ENCODE measurements at regions not wholly inside any gene's neighbourhood (a gene's known extent, or its start where the extent isn't known, plus 50 kb on each side); places are given as distances from the start of the nearest gene placed in this dataset.

GRCh38 chr5:85472749-85473148, 1088.1 kb upstream of the EDIL3 start:
- TF ChIP-seq CTCF (IDR thresholded peaks at IDR 0.05) (no peak), POLR2A (IDR thresholded peaks at IDR 0.05) (no peak), EP300 (IDR thresholded peaks at IDR 0.05) (no peak)
